ENCODE measurements at regions not wholly inside any gene's neighbourhood (a gene's known extent, or its start where the extent isn't known, plus 50 kb on each side); places are given as distances from the start of the nearest gene placed in this dataset.

GRCh38 chr3:132980102-132980501 is 58.1 kb upstream of the TMEM108 start:
- TF ChIP-seq CTCF (IDR thresholded peaks at IDR 0.05) (no peak), EP300 (IDR thresholded peaks at IDR 0.05) (no peak)
